WTC11 (cell line): ENCODE measurements at regions not wholly inside any gene's neighbourhood (a gene's known extent, or its start where the extent isn't known, plus 50 kb on each side); places are given as distances from the start of the nearest gene placed in this dataset.

Experiments used
- CTCF ChIP-seq: fragments of 200-600 bp; IDR thresholded peaks from 2 replicates; pipeline ENCODE4 v1.8.0; 2022; ENCODE audit warnings: antibody characterized with exemption
- GABPB1 ChIP-seq: sonication (generic); formaldehyde crosslinking; IDR thresholded peaks from 2 replicates; pipeline ENCODE4 v1.8.1; 2023; ENCODE audit warnings: mild to moderate bottlenecking, missing genetic modification reagents
- NR3C1 ChIP-seq: sonication (generic); formaldehyde crosslinking; conservative IDR thresholded peaks from 2 replicates; pipeline ENCODE4 v1.8.1; 2023; ENCODE audit warnings: low read depth, mild to moderate bottlenecking, missing genetic modification reagents
- TEAD4 ChIP-seq: sonication (generic); formaldehyde crosslinking; IDR thresholded peaks from 2 replicates; pipeline ENCODE4 v1.8.0; 2022; ENCODE audit warnings: mild to moderate bottlenecking, missing genetic modification reagents

GRCh38 chr1:187490266-187490665 is 661.5 kb downstream of the PLA2G4A start:
- TF ChIP-seq GABPB1 (CRISPR knock-in tag) (no peak), NR3C1 (no peak), CTCF (no peak), TEAD4 (CRISPR knock-in tag) (no peak)
